ENCODE measurements at regions not wholly inside any gene's neighbourhood (a gene's known extent, or its start where the extent isn't known, plus 50 kb on each side); places are given as distances from the start of the nearest gene placed in this dataset.

- no peak for DNase-seq (ENCODE audit: low read depth)
Measured at GRCh38 chr10:75347186-75347585, 54.4 kb downstream of the ZNF503 start.

GRCh38 chr10:75345738-75346137, 55.8 kb downstream of the ZNF503 start:
- no peak for DNase-seq (ENCODE audit: low read depth)

- DNase-seq (ENCODE audit: low read depth) = no peak
Measured at GRCh38 chr10:75344170-75344569, 57.4 kb downstream of the ZNF503 start.

GRCh38 chr10:75342397-75342796, 59.2 kb downstream of the ZNF503 start:
- no peak for DNase-seq (ENCODE audit: low read depth)

GRCh38 chr10:75335983-75336382, 65.6 kb downstream of the ZNF503 start:
- no peak for DNase-seq (ENCODE audit: low read depth)

- DNase-seq (ENCODE audit: low read depth) = no peak
Measured at GRCh38 chr10:75335191-75335590, 66.4 kb downstream of the ZNF503 start.

- DNase-seq (ENCODE audit: low read depth) = no peak
Measured at GRCh38 chr10:75334720-75335119, 66.8 kb downstream of the ZNF503 start.

GRCh38 chr10:75332081-75332480, 69.5 kb downstream of the ZNF503 start:
- no peak for DNase-seq (ENCODE audit: low read depth)

- DNase-seq (ENCODE audit: low read depth) = no peak
Measured at GRCh38 chr10:75331081-75331480, 70.5 kb downstream of the ZNF503 start.

GRCh38 chr10:75329190-75329745, 72.3 kb downstream of the ZNF503 start:
- DNase-seq (ENCODE audit: low read depth) = no peak

GRCh38 chr10:75326306-75326705, 75.3 kb downstream of the ZNF503 start:
- DNase-seq (ENCODE audit: low read depth) = no peak

GRCh38 chr10:75319274-75319673, 82.3 kb downstream of the ZNF503 start:
- DNase-seq (ENCODE audit: low read depth) = no peak

- DNase-seq (ENCODE audit: low read depth) = no peak
Measured at GRCh38 chr10:75314570-75314969, 78.8 kb upstream of the COMTD1 start.

- DNase-seq (ENCODE audit: low read depth) = no peak
Measured at GRCh38 chr10:75312440-75312839, 76.7 kb upstream of the COMTD1 start.

- no peak for DNase-seq (ENCODE audit: low read depth)
Measured at GRCh38 chr10:75305675-75306074, 69.9 kb upstream of the COMTD1 start.

- peak; percentile 27 for DNase-seq (ENCODE audit: low read depth)
Measured at GRCh38 chr10:75304741-75305390, 69.1 kb upstream of the COMTD1 start.

GRCh38 chr10:75304313-75304712, 68.6 kb upstream of the COMTD1 start:
- no peak for DNase-seq (ENCODE audit: low read depth)

- no peak for DNase-seq (ENCODE audit: low read depth)
Measured at GRCh38 chr10:75303045-75303777, 67.5 kb upstream of the COMTD1 start.

GRCh38 chr10:75302029-75302428, 66.3 kb upstream of the COMTD1 start:
- no peak for DNase-seq (ENCODE audit: low read depth)

GRCh38 chr10:75297021-75297599, 61.4 kb upstream of the COMTD1 start:
- DNase-seq (ENCODE audit: low read depth) = no peak

GRCh38 chr10:75295868-75296441, 60.2 kb upstream of the COMTD1 start:
- no peak for DNase-seq (ENCODE audit: low read depth)

- peak; percentile 89 for DNase-seq (ENCODE audit: low read depth)
Measured at GRCh38 chr10:75294866-75295701, 59.3 kb upstream of the COMTD1 start.
